OCI-LY7 (cell line): ENCODE measurements at regions not wholly inside any gene's neighbourhood (a gene's known extent, or its start where the extent isn't known, plus 50 kb on each side); places are given as distances from the start of the nearest gene placed in this dataset.

Source experiments
- BruUV-seq: library from RNA; stranded (reverse); fragments of 400-500 nt; replicated peaks from 2 replicates; lab custom pipeline; 2021; lab: Mats Ljungman, UMichigan
- CTCF ChIA-PET: fragments of 300-600 bp; sonication (Branson Sonifier 250); formaldehyde crosslinking; loops from one replicate; lab custom pipeline; 2022; ENCODE audit warnings: antibody characterized with exemption; ENCODE audit not compliant: unreplicated experiment; lab: Charles Lee
- POLR2A ChIA-PET: fragments of 300-600 bp; sonication (Branson Sonifier 250); formaldehyde crosslinking; loops from one replicate; lab custom pipeline; 2022; ENCODE audit warnings: antibody characterized with exemption; lab: Charles Lee
- DNase-seq: peaks from one replicate; pipeline ENCODE4 v3.0.0-alpha.2; 2015; ENCODE audit warnings: low spot score
- H2AFZ ChIP-seq: fragments of 200-600 bp; sonication (generic), shearing (Covaris generic); 2 replicates; pipeline ENCODE4 v1.6.1; 2014; ENCODE audit warnings: mild to moderate bottlenecking, antibody characterized with exemption, low read length, moderate library complexity
- H3K27ac ChIP-seq: fragments of 200-600 bp; sonication (generic); 2 replicates; pipeline ENCODE4 v1.5.1; 2014; ENCODE audit warnings: mixed run types, low read depth, mild to moderate bottlenecking, moderate library complexity, low read length, inconsistent platforms; ENCODE audit not compliant: poor library complexity, severe bottlenecking
- H3K36me3 ChIP-seq: fragments of 200-600 bp; sonication (generic); 2 replicates; pipeline ENCODE4 v1.6.1; 2014; ENCODE audit warnings: mild to moderate bottlenecking, antibody characterized with exemption, low read length, moderate library complexity, mixed read lengths; ENCODE audit not compliant: insufficient read depth
- H3K4me1 ChIP-seq: fragments of 200-600 bp; sonication (generic); 2 replicates; pipeline ENCODE4 v1.5.1; 2014; ENCODE audit warnings: mild to moderate bottlenecking, low read length; ENCODE audit not compliant: insufficient read depth, poor library complexity, severe bottlenecking
- H3K4me2 ChIP-seq: fragments of 200-600 bp; sonication (generic); 2 replicates; pipeline ENCODE4 v1.6.1; 2014; ENCODE audit warnings: mild to moderate bottlenecking, low read length
- H3K4me3 ChIP-seq: fragments of 200-600 bp; sonication (generic); 2 replicates; pipeline ENCODE4 v1.5.1; 2014; ENCODE audit warnings: mild to moderate bottlenecking, low read depth, low read length; ENCODE audit not compliant: poor library complexity, severe bottlenecking
- H3K79me2 ChIP-seq: fragments of 200-600 bp; sonication (generic); 2 replicates; pipeline ENCODE4 v1.6.1; 2016; ENCODE audit warnings: low read depth, mild to moderate bottlenecking, low read length, moderate library complexity, mixed read lengths; ENCODE audit not compliant: insufficient read depth
- H3K9me2 ChIP-seq: fragments of 200-600 bp; sonication (generic); 2 replicates; pipeline ENCODE4 v1.6.1; 2016; ENCODE audit warnings: mild to moderate bottlenecking, low read length, mixed read lengths; ENCODE audit not compliant: insufficient read depth
- H3K9me3 ChIP-seq: fragments of 200-600 bp; sonication (generic); 2 replicates; pipeline ENCODE4 v1.6.1; 2014; ENCODE audit warnings: mild to moderate bottlenecking, mixed run types, low read length, mixed read lengths
- H4K20me1 ChIP-seq: fragments of 200-600 bp; sonication (generic); 2 replicates; pipeline ENCODE4 v1.6.1; 2014; ENCODE audit warnings: mild to moderate bottlenecking, antibody characterized with exemption, low read length, moderate library complexity, mixed read lengths; ENCODE audit not compliant: insufficient read depth
- EZH2phosphoT487 ChIP-seq: fragments of 200-600 bp; sonication (generic); IDR thresholded peaks from 2 replicates; pipeline ENCODE4 v1.6.1; 2018; ENCODE audit warnings: low read depth, borderline replicate concordance, mild to moderate bottlenecking, mixed run types, antibody characterized with exemption, low read length, moderate library complexity, mixed read lengths
- intact Hi-C: fragments of 100-400 bp; cut with micrococcal nuclease; formaldehyde crosslinking; loops from one replicate; pipeline ENCODE4 v1.10.0; 2022; ENCODE audit not compliant: unreplicated experiment
- TF ChIP-seq, protein P1 (sequence below): fragments of 200-600 bp; sonication (generic); conservative IDR thresholded peaks from 2 replicates; pipeline ENCODE4 v1.5.1; 2014; ENCODE audit warnings: mild to moderate bottlenecking, antibody characterized with exemption, low read length, moderate library complexity, mixed read lengths

DNA sequence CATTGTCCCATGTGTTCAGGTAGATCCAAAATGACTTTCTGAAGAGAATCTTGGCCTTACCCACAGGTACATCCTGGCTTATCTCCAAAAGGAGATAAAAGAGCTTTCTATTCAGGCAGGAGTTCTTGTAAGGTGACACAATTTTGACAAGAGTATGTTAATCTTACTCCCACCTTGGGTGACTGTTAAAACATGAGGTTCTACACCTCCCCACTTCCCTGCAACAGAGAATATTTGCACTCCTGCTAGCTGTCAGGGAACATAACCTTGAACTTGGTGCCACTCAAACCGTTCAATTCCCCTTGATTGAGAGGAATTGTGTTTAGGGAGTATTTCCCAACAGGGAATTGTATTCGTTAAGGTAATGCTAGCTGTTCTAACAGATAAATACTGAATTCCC lies 372.5 kb upstream of the KLHL29 start:
- no peak overlapping the region for H3K4me2 ChIP-seq
- no peak for TF ChIP-seq EZH2phosphoT487
- TF ChIP-seq, protein P1, sequence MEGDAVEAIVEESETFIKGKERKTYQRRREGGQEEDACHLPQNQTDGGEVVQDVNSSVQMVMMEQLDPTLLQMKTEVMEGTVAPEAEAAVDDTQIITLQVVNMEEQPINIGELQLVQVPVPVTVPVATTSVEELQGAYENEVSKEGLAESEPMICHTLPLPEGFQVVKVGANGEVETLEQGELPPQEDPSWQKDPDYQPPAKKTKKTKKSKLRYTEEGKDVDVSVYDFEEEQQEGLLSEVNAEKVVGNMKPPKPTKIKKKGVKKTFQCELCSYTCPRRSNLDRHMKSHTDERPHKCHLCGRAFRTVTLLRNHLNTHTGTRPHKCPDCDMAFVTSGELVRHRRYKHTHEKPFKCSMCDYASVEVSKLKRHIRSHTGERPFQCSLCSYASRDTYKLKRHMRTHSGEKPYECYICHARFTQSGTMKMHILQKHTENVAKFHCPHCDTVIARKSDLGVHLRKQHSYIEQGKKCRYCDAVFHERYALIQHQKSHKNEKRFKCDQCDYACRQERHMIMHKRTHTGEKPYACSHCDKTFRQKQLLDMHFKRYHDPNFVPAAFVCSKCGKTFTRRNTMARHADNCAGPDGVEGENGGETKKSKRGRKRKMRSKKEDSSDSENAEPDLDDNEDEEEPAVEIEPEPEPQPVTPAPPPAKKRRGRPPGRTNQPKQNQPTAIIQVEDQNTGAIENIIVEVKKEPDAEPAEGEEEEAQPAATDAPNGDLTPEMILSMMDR = no peak
- no peaks in the 10 kb centered on the region for H3K9me2 ChIP-seq
- H4K20me1 ChIP-seq = no peaks in the 10 kb centered on the region
- BruUV-seq = no TSS peak
- DNase-seq = no peak
- no peak overlapping the region for H2AFZ ChIP-seq
- no peaks in the 10 kb centered on the region for H3K36me3 ChIP-seq
- H3K4me1 ChIP-seq = no peaks in the 10 kb centered on the region
- intact Hi-C loops = no loop called here
- no peaks in the 10 kb centered on the region for H3K9me3 ChIP-seq
- ChIA-PET CTCF (no interaction called here), POLR2A (no interaction called here)
- H3K79me2 ChIP-seq = no peaks in the 10 kb centered on the region
- H3K27ac ChIP-seq = no peak overlapping the region
- H3K4me3 ChIP-seq = no peak overlapping the region

GRCh38 chr2:23015651-23016200 lies 369.3 kb upstream of the KLHL29 start:
- no peak overlapping the region for H3K4me3 ChIP-seq
- intact Hi-C loops = no loop called here
- no peaks in the 10 kb centered on the region for H3K9me3 ChIP-seq
- no peaks in the 10 kb centered on the region for H4K20me1 ChIP-seq
- no peak overlapping the region for H2AFZ ChIP-seq
- ChIA-PET CTCF (no interaction called here), POLR2A (no interaction called here)
- DNase-seq = no peak
- no peaks in the 10 kb centered on the region for H3K9me2 ChIP-seq
- no peaks in the 10 kb centered on the region for H3K36me3 ChIP-seq
- no peaks in the 10 kb centered on the region for H3K79me2 ChIP-seq
- H3K27ac ChIP-seq = no peak overlapping the region
- TF ChIP-seq EZH2phosphoT487 = no peak
- TF ChIP-seq, protein P1 = no peak
- no peak overlapping the region for H3K4me2 ChIP-seq
- BruUV-seq = no TSS peak
- H3K4me1 ChIP-seq = no peaks in the 10 kb centered on the region

DNA sequence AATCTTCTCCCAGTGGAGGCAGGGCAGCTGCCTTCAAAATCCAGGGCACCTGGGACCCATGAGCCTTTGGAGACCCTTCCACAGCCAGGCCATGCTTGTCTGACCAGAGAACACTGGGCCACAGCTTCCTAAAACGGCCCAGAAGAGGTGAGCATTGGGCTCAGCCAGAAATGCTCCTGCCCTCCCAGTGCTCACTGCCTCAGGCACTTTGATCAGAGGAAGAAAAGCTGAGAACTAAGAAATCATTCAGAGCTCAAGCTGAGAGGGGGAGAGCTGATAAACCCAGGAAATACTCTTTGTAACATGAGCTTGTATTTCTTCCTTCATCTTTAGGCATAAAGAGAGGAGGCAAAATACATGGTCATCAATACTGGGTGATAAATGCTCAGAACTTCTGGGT lies 365.5 kb upstream of the KLHL29 start:
- H4K20me1 ChIP-seq = no peaks in the 10 kb centered on the region
- H3K4me1 ChIP-seq = no peaks in the 10 kb centered on the region
- ChIA-PET POLR2A (no interaction called here), CTCF (no interaction called here)
- intact Hi-C loops = no loop called here
- H2AFZ ChIP-seq = no peak overlapping the region
- no peaks in the 10 kb centered on the region for H3K9me3 ChIP-seq
- no peaks in the 10 kb centered on the region for H3K9me2 ChIP-seq
- no peak overlapping the region for H3K27ac ChIP-seq
- no peak overlapping the region for H3K4me2 ChIP-seq
- BruUV-seq = no TSS peak
- TF ChIP-seq, protein P1 = no peak
- no peak for TF ChIP-seq EZH2phosphoT487
- H3K36me3 ChIP-seq = no peaks in the 10 kb centered on the region
- H3K79me2 ChIP-seq = no peaks in the 10 kb centered on the region
- H3K4me3 ChIP-seq = no peak overlapping the region
- no peak for DNase-seq
